Prostate gland (tissue), 2 donors: ENCODE measurements at regions not wholly inside any gene's neighbourhood (a gene's known extent, or its start where the extent isn't known, plus 50 kb on each side); places are given as distances from the start of the nearest gene placed in this dataset.

Experiments
- POLR2AphosphoS5 ChIP-seq: sonication (generic); formaldehyde crosslinking; IDR thresholded peaks from one replicate; pipeline ENCODE4 v1.6.1; 2017; ENCODE audit warnings: antibody characterized with exemption
- TF ChIP-seq, protein P1 (sequence below), 4 experiments: fragments of 200-600 bp in 2 of 4; fragments of 450-650 bp in 2 of 4; sonication (generic) in 2 of 4; IDR thresholded peaks; 1 replicate in 3 of 4; 2 replicates in 1 of 4; pipeline ENCODE4 v1.5.1; 2016 to 2019; ENCODE audit warnings: antibody characterized with exemption in 4 of 4, mild to moderate bottlenecking in 2 of 4, moderate library complexity in 2 of 4

DNA sequence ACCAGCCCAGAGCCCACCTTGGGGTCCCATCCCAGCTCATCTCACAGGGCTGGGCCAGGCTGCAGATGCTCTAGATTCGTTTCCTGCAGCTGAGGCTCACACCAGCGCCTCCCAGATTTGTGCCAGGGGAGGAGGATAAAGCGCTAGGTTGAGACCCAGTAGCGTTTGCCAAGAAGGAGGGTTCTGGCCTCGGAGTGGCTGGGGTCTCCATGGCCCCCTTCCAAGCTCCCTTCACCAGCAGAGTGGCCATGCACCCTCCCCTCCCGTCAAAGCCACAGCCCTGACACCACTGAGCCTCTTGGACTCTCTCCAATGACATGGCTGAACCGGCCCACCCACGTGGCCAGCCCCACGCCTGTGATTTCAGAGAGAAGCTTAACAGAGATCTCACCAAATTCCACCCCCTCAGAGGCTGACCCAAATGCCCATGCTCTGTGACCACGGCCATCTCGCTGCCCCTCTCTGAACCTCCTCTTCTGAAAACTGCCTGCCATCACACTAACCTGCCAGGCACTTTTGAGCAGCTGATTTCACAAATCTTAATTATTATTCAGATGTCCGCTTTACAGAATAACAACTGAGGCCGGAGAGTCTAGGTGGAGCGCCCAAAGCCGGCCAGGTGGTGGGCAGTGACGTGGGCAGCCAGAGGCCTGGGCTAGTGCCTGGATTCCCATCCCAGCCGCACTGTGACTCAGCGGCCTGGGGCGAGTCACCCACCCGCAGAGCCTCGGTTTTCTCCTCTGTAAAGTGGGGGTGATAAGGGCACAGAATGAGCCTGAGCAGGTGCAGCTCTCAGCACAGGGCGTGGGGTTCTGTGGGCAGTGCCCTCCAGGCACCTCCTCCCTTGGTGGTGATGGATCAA lies 155.7 kb downstream of the C9orf50 start:
- TF ChIP-seq POLR2AphosphoS5: no peak
- TF ChIP-seq, protein P1, sequence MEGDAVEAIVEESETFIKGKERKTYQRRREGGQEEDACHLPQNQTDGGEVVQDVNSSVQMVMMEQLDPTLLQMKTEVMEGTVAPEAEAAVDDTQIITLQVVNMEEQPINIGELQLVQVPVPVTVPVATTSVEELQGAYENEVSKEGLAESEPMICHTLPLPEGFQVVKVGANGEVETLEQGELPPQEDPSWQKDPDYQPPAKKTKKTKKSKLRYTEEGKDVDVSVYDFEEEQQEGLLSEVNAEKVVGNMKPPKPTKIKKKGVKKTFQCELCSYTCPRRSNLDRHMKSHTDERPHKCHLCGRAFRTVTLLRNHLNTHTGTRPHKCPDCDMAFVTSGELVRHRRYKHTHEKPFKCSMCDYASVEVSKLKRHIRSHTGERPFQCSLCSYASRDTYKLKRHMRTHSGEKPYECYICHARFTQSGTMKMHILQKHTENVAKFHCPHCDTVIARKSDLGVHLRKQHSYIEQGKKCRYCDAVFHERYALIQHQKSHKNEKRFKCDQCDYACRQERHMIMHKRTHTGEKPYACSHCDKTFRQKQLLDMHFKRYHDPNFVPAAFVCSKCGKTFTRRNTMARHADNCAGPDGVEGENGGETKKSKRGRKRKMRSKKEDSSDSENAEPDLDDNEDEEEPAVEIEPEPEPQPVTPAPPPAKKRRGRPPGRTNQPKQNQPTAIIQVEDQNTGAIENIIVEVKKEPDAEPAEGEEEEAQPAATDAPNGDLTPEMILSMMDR (IDR thresholded peaks at IDR 0.05): no peak
